GM06990 (cell line): ENCODE measurements at regions not wholly inside any gene's neighbourhood (a gene's known extent, or its start where the extent isn't known, plus 50 kb on each side); places are given as distances from the start of the nearest gene placed in this dataset.

Source experiments
- DNase-seq: peaks from one replicate; pipeline ENCODE4 v3.0.0-alpha.2; 2011; ENCODE audit not compliant: insufficient read length; ENCODE audit errors: extremely low read depth
- H3K27me3 ChIP-seq: replicated peaks from 2 replicates; pipeline ENCODE4 v1.6.0; 2011; ENCODE audit warnings: low read length; ENCODE audit not compliant: control insufficient read depth, insufficient read depth
- H3K36me3 ChIP-seq: 2 replicates; pipeline ENCODE4 v1.5.1; 2011; ENCODE audit warnings: low read length; ENCODE audit not compliant: control insufficient read depth, insufficient read depth
- H3K4me3 ChIP-seq: replicated peaks from 2 replicates; pipeline ENCODE4 v1.5.1; 2011; ENCODE audit warnings: low read depth, mild to moderate bottlenecking, control low read depth, low read length
- TF ChIP-seq, protein P1 (sequence below): IDR thresholded peaks from 2 replicates; pipeline ENCODE4 v1.5.1; 2011; ENCODE audit warnings: low read length, control low read depth, mild to moderate bottlenecking, inconsistent platforms; ENCODE audit not compliant: insufficient read depth, poor library complexity, severe bottlenecking

DNA sequence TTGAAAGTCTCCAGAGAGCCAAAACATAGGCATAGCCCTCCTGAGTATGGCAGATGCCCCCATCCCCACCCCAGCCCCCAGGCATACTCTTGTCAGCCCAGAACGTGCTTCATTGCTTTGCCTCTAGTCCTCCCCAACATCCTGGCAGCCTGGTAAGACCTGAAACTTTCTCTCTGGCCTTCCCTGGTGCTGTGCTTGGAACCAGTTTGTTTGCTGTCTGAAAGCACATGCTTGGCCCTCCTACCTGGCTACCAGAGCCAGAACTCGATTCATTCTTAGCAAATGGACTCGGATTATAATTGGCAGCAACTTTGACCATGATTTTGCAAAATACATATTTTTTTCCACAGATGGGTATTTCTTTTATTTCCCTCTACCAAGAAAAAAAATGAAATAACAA is 248.1 kb downstream of the USP46 start:
- Histone ChIP-seq H3K27me3 (no peaks in the 10 kb centered on the region), H3K4me3 (no peak overlapping the region), H3K36me3 (no peaks in the 10 kb centered on the region)
- TF ChIP-seq, protein P1, sequence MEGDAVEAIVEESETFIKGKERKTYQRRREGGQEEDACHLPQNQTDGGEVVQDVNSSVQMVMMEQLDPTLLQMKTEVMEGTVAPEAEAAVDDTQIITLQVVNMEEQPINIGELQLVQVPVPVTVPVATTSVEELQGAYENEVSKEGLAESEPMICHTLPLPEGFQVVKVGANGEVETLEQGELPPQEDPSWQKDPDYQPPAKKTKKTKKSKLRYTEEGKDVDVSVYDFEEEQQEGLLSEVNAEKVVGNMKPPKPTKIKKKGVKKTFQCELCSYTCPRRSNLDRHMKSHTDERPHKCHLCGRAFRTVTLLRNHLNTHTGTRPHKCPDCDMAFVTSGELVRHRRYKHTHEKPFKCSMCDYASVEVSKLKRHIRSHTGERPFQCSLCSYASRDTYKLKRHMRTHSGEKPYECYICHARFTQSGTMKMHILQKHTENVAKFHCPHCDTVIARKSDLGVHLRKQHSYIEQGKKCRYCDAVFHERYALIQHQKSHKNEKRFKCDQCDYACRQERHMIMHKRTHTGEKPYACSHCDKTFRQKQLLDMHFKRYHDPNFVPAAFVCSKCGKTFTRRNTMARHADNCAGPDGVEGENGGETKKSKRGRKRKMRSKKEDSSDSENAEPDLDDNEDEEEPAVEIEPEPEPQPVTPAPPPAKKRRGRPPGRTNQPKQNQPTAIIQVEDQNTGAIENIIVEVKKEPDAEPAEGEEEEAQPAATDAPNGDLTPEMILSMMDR, result no peak
- DNase-seq, result no peak

DNA sequence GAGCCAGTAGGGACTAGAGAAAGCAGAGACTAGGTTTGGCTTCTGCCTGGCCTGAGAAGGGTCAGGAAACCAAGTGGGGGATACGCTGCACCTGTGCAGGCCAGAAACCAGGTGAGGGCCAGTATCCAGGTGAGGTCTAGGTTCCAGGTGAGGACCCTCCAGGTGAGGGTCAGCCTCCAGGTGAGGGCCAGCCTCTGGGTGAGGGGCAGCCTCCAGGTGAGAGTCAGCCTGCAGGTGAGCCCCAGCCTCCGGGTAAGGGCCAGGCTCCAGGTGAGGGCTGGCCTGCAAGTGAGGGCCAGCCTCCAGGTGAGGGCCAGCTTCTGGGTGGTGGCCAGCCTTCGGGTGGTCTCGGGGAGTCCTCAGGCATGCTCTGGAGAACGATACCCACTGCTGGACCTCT is 238.8 kb downstream of the USP46 start:
- no peaks in the 10 kb centered on the region for H3K27me3 ChIP-seq
- DNase-seq, result no peak
- TF ChIP-seq, protein P1, result no peak
- no peak overlapping the region for H3K4me3 ChIP-seq
- no peaks in the 10 kb centered on the region for H3K36me3 ChIP-seq

DNA sequence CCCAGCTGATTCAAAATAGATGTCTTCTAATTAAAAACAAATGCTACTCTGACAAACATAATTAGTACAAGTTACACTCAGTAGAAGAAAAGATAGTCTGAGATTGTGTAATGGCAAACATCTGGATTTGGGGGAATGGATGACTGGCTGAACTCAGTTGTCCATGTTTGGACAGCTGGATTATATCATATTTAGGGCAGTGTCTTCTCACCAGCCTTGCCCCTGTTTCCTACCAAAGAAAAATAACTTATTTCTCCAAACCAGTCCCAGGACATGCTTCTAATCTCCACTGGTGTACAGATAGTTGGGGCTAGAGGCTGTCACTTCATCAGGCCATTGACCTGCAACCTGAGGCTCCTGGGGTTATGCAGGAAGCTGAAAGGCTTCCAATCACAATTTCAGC is 237.3 kb downstream of the USP46 start:
- Histone ChIP-seq H3K27me3 (no peaks in the 10 kb centered on the region), H3K4me3 (no peak overlapping the region), H3K36me3 (no peaks in the 10 kb centered on the region)
- no peak for DNase-seq
- TF ChIP-seq, protein P1, result no peak

DNA sequence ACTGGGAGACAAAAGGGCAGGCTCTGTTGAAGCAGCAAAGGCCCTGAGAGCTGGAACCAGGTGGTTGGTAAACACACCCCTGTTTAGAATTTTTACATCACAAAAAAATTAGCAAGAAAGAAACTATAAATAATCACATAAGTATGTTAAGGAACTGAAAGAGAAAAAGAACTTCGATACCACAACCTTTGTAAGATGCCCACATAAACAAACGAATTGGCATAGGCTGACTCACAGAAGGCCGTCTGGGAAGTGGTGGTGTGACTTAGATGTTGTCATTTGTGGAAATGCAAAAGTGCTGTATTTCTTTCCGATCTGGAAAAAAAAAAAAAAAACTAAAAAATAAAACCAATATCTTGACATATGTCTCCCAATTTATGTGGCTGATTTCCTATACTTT is 235.1 kb downstream of the USP46 start:
- DNase-seq, result no peak
- H3K4me3 ChIP-seq, result no peak overlapping the region
- no peaks in the 10 kb centered on the region for H3K27me3 ChIP-seq
- H3K36me3 ChIP-seq, result no peaks in the 10 kb centered on the region
- TF ChIP-seq, protein P1, result no peak

DNA sequence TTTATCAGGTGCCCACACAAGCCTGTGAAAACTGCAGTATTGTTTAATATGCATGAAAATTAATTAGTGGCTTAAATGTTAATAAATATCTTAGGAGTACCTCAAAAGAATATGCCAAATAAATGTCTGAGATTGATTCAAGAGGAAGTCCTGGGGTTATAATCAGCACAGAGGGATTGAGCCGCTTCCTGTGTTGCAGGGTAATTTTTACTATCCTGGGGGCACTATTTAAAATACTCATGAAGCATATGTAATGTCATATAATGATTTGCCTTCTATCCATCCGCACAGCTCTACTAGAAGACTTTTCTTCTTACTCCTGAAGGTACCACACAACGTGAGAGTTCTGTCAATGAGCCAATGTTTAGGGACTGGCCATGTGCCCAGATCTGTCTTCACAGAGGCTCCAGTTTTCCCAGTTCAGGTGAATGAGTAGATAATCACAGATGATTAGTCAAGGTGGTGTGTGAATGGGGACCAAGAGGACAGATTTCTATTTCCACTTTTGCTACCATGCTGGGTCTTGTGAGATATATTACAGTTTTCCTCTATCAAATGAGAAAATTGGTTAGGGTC is 233.3 kb downstream of the USP46 start:
- DNase-seq, result no peak
- no peaks in the 10 kb centered on the region for H3K36me3 ChIP-seq
- TF ChIP-seq, protein P1, result no peak
- H3K27me3 ChIP-seq, result no peaks in the 10 kb centered on the region
- H3K4me3 ChIP-seq, result no peak overlapping the region

DNA sequence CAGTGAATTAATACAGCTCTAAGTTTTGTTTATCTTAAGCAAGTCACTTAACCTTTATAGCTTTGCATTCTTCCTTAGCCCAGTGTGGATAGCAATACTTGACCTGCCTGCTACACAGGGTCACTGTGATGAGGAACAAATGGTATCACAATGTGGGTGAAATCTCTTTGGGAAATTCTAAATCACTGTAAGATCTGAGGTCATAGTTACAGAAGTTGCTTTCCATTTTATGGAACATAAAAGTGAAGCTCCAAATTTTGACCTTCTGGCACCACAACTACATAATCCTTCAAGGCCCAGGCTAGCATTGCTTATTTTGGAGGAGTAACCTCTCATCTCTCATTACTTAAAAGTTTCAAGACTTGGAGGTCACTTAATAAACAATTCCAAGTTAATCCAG is 227.7 kb downstream of the USP46 start:
- H3K4me3 ChIP-seq, result no peak overlapping the region
- DNase-seq, result no peak
- H3K27me3 ChIP-seq, result no peaks in the 10 kb centered on the region
- H3K36me3 ChIP-seq, result no peaks in the 10 kb centered on the region
- TF ChIP-seq, protein P1, result no peak
